Non-pigmented ciliary epithelial cell (primary cell): ENCODE measurements at regions not wholly inside any gene's neighbourhood (a gene's known extent, or its start where the extent isn't known, plus 50 kb on each side); places are given as distances from the start of the nearest gene placed in this dataset.
"Not testable (repeated sequence)": the region's sequence is repeated elsewhere in the genome, so short reads cannot be mapped to it uniquely, and the experiment has no call there.

Experiments used
- DNase-seq: peaks from one replicate; pipeline ENCODE4 v3.0.0-alpha.2; 2010; ENCODE audit warnings: low read depth

GRCh38 chr22:25281675-25282345 lies 62.4 kb downstream of the CRYBB2 start:
- DNase-seq, result no peak

- no peak for DNase-seq
These were observed 62.9 kb downstream of the CRYBB2 start for GRCh38 chr22:25282346-25282670.

- DNase-seq, result no peak
These were observed 63.5 kb downstream of the CRYBB2 start for GRCh38 chr22:25282671-25283561.

GRCh38 chr22:25288481-25288880 lies 69.0 kb downstream of the CRYBB2 start:
- not testable (repeated sequence) for DNase-seq

GRCh38 chr22:25301912-25302311 lies 82.5 kb downstream of the CRYBB2 start:
- not testable (repeated sequence) for DNase-seq

- not testable (repeated sequence) for DNase-seq
These were observed 90.1 kb downstream of the CRYBB2 start for GRCh38 chr22:25309586-25309985.

GRCh38 chr22:25311924-25312323 lies 92.5 kb downstream of the CRYBB2 start:
- not testable (repeated sequence) for DNase-seq

GRCh38 chr22:25318081-25318823 lies 98.8 kb downstream of the CRYBB2 start:
- DNase-seq, result no peak

GRCh38 chr22:25327018-25327755 lies 107.7 kb downstream of the CRYBB2 start:
- no peak for DNase-seq

GRCh38 chr22:25331050-25331449 lies 111.6 kb downstream of the CRYBB2 start:
- no peak for DNase-seq

GRCh38 chr22:25331911-25332310 lies 112.5 kb downstream of the CRYBB2 start:
- DNase-seq, result not testable (repeated sequence)

GRCh38 chr22:25332386-25332785 lies 112.9 kb downstream of the CRYBB2 start:
- no peak for DNase-seq

- no peak for DNase-seq
These were observed 114.7 kb downstream of the CRYBB2 start for GRCh38 chr22:25334162-25334490.

- DNase-seq, result not testable (repeated sequence)
These were observed 115.2 kb downstream of the CRYBB2 start for GRCh38 chr22:25334631-25335030.

GRCh38 chr22:25335276-25335675 lies 115.8 kb downstream of the CRYBB2 start:
- not testable (repeated sequence) for DNase-seq

- not testable (repeated sequence) for DNase-seq
These were observed 121.1 kb downstream of the CRYBB2 start for GRCh38 chr22:25340536-25340935.

GRCh38 chr22:25344366-25344765 lies 124.9 kb downstream of the CRYBB2 start:
- DNase-seq, result not testable (repeated sequence)

GRCh38 chr22:25346859-25347751 lies 127.7 kb downstream of the CRYBB2 start:
- DNase-seq, result peak; percentile 10

GRCh38 chr22:25347752-25348102 lies 128.3 kb downstream of the CRYBB2 start:
- DNase-seq, result peak; percentile 11

- DNase-seq, result no peak
These were observed 129.0 kb downstream of the CRYBB2 start for GRCh38 chr22:25348391-25348790.

GRCh38 chr22:25348996-25349395 lies 129.6 kb downstream of the CRYBB2 start:
- not testable (repeated sequence) for DNase-seq
